Motor neuron (in vitro differentiated cells): ENCODE measurements at regions not wholly inside any gene's neighbourhood (a gene's known extent, or its start where the extent isn't known, plus 50 kb on each side); places are given as distances from the start of the nearest gene placed in this dataset.
A peak's percentile ranks its signal among the peaks of the same experiment; 100 is the strongest.

Experiments
- ATAC-seq, 8 experiments: fragments of 200-7000 bp; cut with Tn5 transposase; replicated peaks in 6 of 8; 2 replicates each; pipeline ENCODE4 v1.8.0; 2021; ENCODE audit warnings: mild to moderate bottlenecking in 8 of 8, moderate library complexity in 8 of 8
- H3K27ac ChIP-seq, 2 donors: fragments of 250-450 bp; sonication (Bioruptor Pico); 2 replicates each; pipeline ENCODE4 v1.9.0; 2021; ENCODE audit warnings: antibody characterized with exemption in 2 of 2, mild to moderate bottlenecking in 2 of 2, moderate library complexity in 1 of 2
- H3K4me1 ChIP-seq, 2 donors: fragments of 250-450 bp; sonication (Bioruptor Pico); replicated peaks in 1 of 2; 2 replicates each; pipeline ENCODE4 v1.6.1; 2021; ENCODE audit warnings: antibody characterized with exemption in 2 of 2, mild to moderate bottlenecking in 2 of 2, moderate library complexity in 1 of 2
- H3K4me3 ChIP-seq, 5 donors: fragments of 250-450 bp; sonication (Bioruptor Pico); 2 replicates each; pipeline ENCODE4 v1.9.0; 2021; ENCODE audit warnings: antibody characterized with exemption in 5 of 5, mild to moderate bottlenecking in 5 of 5, moderate library complexity in 4 of 5
- WGBS, 10 experiments: fragments of 450-650 bp; shearing (Covaris generic); methylation state at CpG; one replicate each; pipeline ENCODE4 v1.0.0; 2022; 5-methylcytosine and 5-hydroxymethylcytosine counted together
- in situ Hi-C, 9 experiments: fragments of 400-800 bp; cut with MboI; loops; one replicate each; pipeline ENCODE4 v1.15.0; 2021; ENCODE audit warnings: low sequenced_read_pairs in 9 of 9, low pct_unique_long_range_greater_than_20kb in 2 of 9; ENCODE audit not compliant: unreplicated experiment in 9 of 9

DNA sequence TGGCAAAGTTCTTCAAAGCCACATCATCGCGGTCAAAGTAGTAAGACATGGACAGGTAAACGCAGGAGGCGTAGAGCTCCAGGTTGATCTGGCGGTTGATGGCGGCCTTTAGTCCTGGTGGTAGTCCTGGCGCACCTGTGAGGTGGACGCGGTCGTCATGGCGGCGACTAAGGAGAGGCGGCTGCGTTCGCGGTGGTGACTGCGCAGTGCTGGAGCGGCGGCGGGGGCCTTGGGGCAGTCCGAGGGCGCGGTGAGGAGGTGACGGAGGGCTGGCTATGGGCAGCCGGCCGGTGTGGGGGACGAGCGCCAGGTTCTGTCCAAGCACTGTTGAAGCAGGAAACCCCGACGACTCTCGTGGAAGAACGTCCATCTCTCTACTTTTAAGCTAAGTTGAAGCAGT, 136.8 kb downstream of the BASP1 start:
- no peak overlapping the region for H3K27ac ChIP-seq
- 81 to 95% (median 95%) methylated on average over 4 to 11 of the region's 32 CpGs; no CpG with 5 or more reads in 7 of the 10 experiments for WGBS, 10 experiments
- no peak overlapping the region for H3K4me3 ChIP-seq
- in situ Hi-C loops = no loop called here
- peaks cover 0 to 13% of the 10 kb centered on the region in 2 donors for H3K4me1 ChIP-seq
- ATAC-seq = no peak

DNA sequence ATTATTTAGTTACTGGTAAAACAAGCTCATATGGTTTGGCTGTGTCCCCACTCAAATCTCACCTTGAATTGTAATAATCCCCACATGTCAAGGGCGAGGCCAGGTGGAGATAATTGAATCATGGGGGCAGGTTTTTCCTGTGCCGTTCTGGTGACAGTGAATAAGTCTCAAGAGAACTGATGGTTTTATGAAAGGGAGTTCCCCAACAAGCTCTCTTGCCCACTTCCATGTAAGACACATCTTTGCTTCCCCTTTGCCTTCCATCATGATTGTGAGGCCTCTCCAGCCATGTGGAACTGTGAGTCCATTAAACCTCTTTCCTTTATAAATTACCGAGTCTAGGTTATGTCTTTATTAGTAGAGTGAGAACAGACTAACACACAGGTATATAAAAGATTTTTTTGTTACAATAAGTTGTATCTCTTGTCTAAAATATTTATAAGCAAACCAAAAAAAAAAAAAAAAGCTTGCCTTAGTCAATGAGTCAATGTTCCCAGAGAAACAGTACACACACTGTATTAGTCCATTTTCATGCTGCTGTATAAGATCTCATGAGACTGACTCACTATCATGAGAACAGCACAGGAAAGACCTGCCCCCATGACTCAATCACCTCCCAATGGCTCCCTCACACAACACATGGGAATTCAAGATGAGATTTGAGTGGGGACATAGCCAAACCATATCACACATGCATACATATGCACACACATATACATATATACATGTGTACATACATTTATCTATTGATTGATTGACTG, 138.3 kb downstream of the BASP1 start:
- 49 to 100% (median 87%) methylated on average over 1 to 3 of the region's 3 CpGs; no CpG with 5 or more reads in 3 of the 10 experiments for WGBS, 10 experiments
- ATAC-seq = peak in 5 of 8 experiments; percentile 27 to 87 (median 71)
- in situ Hi-C loops = no loop called here
- H3K4me1 ChIP-seq = peaks cover 0 to 13% of the 10 kb centered on the region in 2 donors
- no peak overlapping the region for H3K4me3 ChIP-seq
- H3K27ac ChIP-seq = no peak overlapping the region

DNA sequence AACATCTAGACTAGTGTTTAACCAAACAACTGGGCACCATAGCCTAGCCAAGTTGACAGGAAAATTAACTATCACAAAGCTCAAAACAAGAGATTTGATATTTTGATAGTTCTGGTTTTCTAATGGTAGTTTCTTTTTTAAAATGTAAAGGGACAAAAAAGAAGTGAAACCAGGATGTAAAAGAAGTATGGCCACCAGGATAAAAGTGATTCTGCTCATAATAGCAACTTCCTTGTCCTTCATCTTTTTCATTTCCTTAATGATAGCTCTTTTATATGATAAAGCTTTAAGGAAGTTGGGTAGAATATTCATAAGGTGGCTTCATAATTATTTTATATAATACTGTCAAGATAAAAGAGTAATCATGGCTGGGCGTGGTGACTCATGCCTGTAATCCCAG, 139.1 kb downstream of the BASP1 start:
- no peak for ATAC-seq
- Histone ChIP-seq H3K27ac (no peak overlapping the region), H3K4me1 (peaks cover 0 to 10% of the 10 kb centered on the region in 2 donors), H3K4me3 (no peak overlapping the region)
- 0 to 83% (median 42%) methylated on average over 1 of the region's 1 CpG; no CpG with 5 or more reads in 6 of the 10 experiments for WGBS, 10 experiments
- in situ Hi-C loops = no loop called here

DNA sequence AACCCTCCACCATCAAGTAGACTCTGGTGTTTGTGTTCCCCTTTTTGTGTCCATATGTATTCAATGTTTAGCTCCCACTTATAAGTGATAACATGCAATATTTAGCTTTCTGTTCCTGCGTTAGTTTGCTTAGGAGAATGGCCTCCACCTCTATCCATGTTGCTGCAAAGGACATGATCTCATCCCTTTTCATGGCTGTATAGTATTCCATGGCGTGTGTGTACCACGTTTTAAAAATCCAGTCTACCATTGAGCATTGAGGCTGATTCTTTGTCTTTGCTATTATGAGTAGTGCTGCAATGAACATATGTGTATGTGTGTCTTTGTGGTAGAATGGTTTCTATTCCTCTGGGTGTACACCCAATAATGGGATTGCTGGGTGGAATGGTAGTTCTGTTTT, 140.1 kb downstream of the BASP1 start:
- H3K4me3 ChIP-seq = no peak overlapping the region
- no peak overlapping the region for H3K27ac ChIP-seq
- ATAC-seq = no peak
- in situ Hi-C loops = no loop called here
- 50 to 100% (median 80%) methylated on average over 1 to 3 of the region's 3 CpGs; no CpG with 5 or more reads in 3 of the 10 experiments for WGBS, 10 experiments
- no peaks in the 10 kb centered on the region for H3K4me1 ChIP-seq

DNA sequence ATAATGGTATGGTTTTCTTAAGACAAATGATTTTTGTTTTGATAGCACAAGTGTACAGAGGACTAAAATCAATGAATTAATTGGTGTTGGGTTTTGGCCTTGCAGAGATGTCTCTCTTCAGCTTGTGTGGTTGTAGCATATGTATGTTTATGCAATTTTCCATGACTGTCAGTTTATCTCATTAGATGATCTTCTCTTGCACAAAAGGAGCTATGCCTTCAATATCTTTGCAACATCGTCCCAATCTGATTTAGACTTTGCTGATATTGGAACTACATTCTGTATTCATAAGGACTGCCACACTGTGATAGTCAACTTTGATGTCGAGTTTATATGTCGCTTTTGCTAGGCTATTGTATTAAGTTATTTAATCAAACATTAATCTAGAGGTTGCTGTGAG, 140.0 kb upstream of the TAF11L2 start:
- no peak overlapping the region for H3K4me3 ChIP-seq
- in situ Hi-C loops = no loop called here
- H3K27ac ChIP-seq = no peak overlapping the region
- 49 to 100% (median 90%) methylated on average over 1 to 3 of the region's 3 CpGs; no CpG with 5 or more reads in 2 of the 10 experiments for WGBS, 10 experiments
- no peaks in the 10 kb centered on the region for H3K4me1 ChIP-seq
- no peak for ATAC-seq

DNA sequence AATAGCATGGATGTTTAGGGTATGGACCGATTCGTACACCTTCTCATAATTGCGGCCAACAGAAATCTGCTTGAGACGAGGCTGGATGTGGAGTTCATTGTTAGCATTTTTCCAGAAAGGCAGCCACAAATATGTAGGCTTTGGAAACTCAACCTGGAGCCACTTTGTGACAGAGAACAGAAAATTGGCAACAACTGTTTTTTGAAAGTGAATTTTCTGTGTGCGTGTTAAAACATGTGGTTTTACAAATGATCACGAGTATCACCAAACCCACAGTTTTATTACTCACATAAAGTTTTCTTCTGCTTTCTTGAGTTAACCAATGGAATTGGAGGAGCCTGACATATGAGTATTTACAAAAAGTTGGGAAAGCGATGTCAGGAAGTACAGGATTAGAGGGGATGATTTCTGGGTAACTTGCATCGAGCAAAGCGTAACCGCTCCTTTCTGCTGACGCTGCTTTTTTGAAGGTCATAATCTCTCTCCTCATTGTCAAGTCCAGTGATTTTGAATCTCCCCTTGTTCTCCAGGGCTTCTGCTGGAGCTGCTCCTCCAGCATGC, 138.5 kb upstream of the TAF11L2 start:
- H3K27ac ChIP-seq = no peak overlapping the region
- no peak for ATAC-seq
- no peaks in the 10 kb centered on the region for H3K4me1 ChIP-seq
- no peak overlapping the region for H3K4me3 ChIP-seq
- WGBS, 10 experiments = 4 to 95% (median 90%) methylated on average over 3 to 11 of the region's 11 CpGs; no CpG with 5 or more reads in 1 of the 10 experiments
- in situ Hi-C loops = no loop called here

DNA sequence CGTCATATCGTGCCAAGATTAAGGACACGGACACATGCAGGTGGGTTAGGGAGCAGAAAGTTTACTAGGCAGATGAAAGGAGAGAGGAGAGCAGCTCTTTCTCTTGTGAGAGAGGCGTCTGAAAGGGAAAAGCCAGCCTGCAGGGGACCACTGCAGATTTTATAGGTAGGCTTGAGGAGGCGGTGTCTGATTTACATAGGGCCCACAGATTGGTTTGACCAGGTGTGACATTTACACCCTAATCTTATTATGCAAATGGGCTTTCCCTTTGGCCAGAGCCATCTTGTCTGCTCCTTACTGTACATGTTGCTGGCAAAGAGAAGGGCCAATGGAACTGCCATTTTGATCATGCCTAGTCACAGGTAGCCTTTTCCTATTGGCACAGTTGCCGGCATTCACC, 137.2 kb upstream of the TAF11L2 start:
- Histone ChIP-seq H3K27ac (no peak overlapping the region), H3K4me3 (no peak overlapping the region), H3K4me1 (peaks cover 7 to 10% of the 10 kb centered on the region in 2 donors)
- no peak for ATAC-seq
- WGBS, 10 experiments = 77 to 100% (median 95%) methylated on average over 1 to 6 of the region's 6 CpGs; no CpG with 5 or more reads in 1 of the 10 experiments
- in situ Hi-C loops = no loop called here

DNA sequence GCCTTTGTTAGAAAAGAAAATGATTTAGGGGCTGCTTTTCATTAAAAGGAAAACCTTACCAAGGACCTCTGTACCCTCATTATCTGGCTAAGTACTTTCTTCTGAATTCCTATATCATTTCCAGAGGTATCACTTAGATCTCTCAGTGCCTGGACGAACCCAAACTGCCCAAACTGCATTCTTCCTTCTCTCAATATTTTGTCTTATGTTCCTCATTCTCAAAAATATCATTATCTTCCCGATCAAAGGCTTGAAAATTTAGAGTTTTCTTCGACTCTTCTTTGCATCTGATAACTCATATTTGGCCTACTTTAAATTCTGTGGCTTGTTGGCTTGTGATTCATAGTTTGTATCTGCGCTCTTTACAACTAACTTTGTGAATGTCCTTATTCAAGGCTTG, 136.7 kb upstream of the TAF11L2 start:
- Histone ChIP-seq H3K27ac (no peak overlapping the region), H3K4me1 (peaks cover 7 to 11% of the 10 kb centered on the region in 2 donors), H3K4me3 (no peak overlapping the region)
- WGBS, 10 experiments = 39 to 100% (median 75%) methylated on average over 2 to 4 of the region's 4 CpGs
- in situ Hi-C loops = no loop called here
- no peak for ATAC-seq

DNA sequence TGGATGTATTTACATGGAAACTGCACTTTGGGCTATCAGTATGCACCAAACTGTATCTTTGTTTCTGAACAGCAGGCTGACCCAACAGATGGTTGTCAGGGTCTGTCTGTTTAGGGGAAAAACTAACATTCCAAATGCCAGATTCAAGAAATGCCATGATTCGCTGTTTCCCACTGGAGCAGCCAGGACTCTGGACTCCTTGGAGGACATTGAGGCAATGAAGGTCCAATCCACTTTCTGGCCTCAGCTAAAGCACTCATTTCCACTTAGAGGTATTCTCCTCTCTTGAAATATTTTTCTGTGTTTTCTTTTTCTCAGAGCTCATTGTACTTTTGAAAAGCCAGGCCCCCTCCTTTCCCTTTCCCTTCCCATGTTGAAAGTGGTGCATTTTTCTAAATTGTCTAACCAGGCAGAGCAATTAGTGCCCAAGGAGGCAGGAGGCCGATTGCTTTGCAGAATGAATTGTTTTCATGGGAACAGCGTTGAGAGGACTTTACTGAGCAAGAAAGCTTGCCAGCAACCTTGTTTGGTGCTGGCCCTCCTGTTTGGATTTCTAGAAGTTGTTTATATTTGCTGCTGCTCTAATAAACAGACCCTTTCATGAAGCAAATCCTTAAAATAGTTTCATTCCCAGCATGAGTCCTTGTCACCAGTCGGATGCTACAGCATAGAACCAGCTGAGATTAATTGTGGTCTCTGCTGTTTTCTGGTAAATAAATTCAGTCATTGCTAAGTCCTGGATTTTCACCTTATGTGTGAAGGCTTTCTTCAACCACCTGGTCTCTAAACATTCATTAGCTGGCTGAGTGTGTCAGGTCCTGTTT, 132.8 kb upstream of the TAF11L2 start:
- ATAC-seq = peak in 5 of 8 experiments; percentile 21 to 75 (median 51)
- 0 to 100% (median 54%) methylated on average over 1 to 4 of the region's 4 CpGs for WGBS, 10 experiments
- in situ Hi-C loops = no loop called here
- H3K4me3 ChIP-seq = no peak overlapping the region
- peaks cover 7 to 11% of the 10 kb centered on the region in 2 donors for H3K4me1 ChIP-seq
- H3K27ac ChIP-seq = no peak overlapping the region

DNA sequence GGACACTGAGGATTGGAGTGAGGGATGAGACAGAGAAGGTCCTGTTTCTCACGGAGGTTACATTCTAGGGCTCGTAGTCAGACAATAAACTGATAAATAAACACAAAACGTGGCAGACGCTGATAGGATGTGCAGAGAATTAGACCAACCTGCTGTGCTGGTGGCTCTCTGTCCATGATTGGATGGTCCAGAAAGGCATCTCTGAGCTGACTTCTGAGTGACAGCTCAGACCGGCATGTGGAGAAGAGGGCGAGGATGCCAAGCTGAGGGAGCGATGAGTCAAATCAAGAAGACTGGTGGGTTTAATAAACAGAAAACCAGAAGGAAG, 132.3 kb upstream of the TAF11L2 start:
- Histone ChIP-seq H3K27ac (no peak overlapping the region), H3K4me1 (peaks cover 7 to 11% of the 10 kb centered on the region in 2 donors), H3K4me3 (no peak overlapping the region)
- in situ Hi-C loops = no loop called here
- ATAC-seq = peak in 2 of 8 experiments; percentile 33 to 57
- 0 to 78% (median 65%) methylated on average over 1 to 7 of the region's 7 CpGs; no CpG with 5 or more reads in 1 of the 10 experiments for WGBS, 10 experiments

DNA sequence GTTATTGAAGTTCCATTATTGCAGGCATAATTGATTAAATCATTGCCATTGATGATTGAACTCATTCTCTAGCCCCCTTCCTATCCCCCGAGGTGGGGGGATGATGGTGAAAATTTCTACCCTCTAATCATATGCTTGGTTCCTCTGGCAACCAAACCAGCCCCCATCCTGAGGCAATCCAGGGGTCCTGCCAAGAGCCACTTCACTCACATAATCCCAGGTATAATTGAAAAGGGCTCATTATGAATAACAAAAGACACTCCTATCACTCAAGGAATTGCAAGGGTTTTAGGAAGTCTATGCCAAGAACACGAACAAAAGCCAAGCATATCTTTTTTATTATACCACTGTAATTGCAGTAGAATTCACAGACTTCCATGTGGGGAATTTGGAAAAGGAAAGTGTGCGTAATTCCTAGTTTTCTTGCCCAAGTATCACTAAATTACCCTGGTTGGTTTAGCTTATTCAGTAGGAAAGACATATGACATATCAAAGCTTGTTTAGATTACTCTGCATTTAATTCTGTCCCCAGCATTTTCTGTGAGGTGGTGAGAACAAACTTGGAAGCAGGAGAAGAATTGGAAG, 130.7 kb upstream of the TAF11L2 start:
- Histone ChIP-seq H3K4me1 (peaks cover 7 to 11% of the 10 kb centered on the region in 2 donors), H3K4me3 (no peak overlapping the region), H3K27ac (no peak overlapping the region)
- ATAC-seq = no peak
- 0 to 72% (median 49%) methylated on average over 1 to 3 of the region's 3 CpGs; no CpG with 5 or more reads in 2 of the 10 experiments for WGBS, 10 experiments
- in situ Hi-C loops = no loop called here

DNA sequence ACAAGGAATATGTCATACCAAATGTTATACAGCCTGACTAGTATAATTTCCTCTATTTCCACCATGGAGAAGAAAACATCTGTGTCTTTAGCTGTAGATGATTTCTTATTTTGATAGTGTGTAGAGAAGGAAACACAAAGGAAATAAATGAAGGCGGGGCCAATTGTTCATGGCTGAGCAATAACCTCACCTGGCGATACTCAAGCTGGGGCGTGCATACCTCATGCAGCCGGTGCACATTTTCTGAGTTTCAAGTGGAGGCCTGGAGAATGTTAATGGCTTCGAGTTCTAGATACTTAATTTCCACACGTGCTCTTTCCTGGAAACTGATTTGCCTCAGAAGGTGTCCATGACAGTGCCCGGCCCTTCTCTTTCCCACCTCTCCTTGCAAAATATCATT, 127.4 kb upstream of the TAF11L2 start:
- H3K4me3 ChIP-seq = no peak overlapping the region
- no peak for ATAC-seq
- 17 to 98% (median 78%) methylated on average over 1 to 7 of the region's 7 CpGs; no CpG with 5 or more reads in 2 of the 10 experiments for WGBS, 10 experiments
- H3K4me1 ChIP-seq = peaks cover 4 to 10% of the 10 kb centered on the region in 2 donors
- in situ Hi-C loops = no loop called here
- no peak overlapping the region for H3K27ac ChIP-seq

DNA sequence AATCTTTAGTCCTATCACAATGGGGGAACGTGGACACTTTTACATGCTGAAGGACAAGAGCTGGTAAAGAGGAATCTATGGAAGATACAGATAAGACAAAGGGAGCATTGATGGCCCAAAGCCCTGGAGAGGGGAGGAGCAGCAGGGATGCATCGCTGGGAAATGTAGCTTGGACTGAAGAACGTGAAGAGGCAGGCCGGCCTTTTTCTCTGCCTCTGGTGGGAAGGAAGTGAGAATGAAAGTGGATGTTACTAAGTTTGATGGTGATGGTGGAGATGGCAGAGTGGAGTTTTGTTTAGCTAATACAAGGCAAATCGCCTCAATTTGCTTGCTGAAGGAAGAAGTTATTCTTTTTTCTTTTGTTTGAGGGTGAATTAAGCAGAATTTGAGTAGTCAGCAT, 124.6 kb upstream of the TAF11L2 start:
- no peak for ATAC-seq
- Histone ChIP-seq H3K4me3 (no peak overlapping the region), H3K4me1 (peaks cover 8 to 14% of the 10 kb centered on the region in 2 donors), H3K27ac (no peak overlapping the region)
- WGBS, 10 experiments = 13 to 73% (median 57%) methylated on average over 1 to 5 of the region's 5 CpGs
- in situ Hi-C loops = no loop called here
